ENCODE measurements at regions not wholly inside any gene's neighbourhood (a gene's known extent, or its start where the extent isn't known, plus 50 kb on each side); places are given as distances from the start of the nearest gene placed in this dataset.

GRCh38 chr7:146002008-146002407 lies 114.6 kb upstream of the CNTNAP2 start:
- no peak overlapping the region for H3K27ac Mint-ChIP-seq
- DNase-seq (no peak), ATAC-seq (no peak)
- H3K36me3 Mint-ChIP-seq (ENCODE audit: low read depth) = no peaks in the 10 kb centered on the region
- no peaks in the 10 kb centered on the region for H3K9me3 ChIP-seq (ENCODE audit: control insufficient read depth, low read length, poor library complexity, severe bottlenecking)
- H3K27me3 Mint-ChIP-seq = no peaks in the 10 kb centered on the region
- no peak overlapping the region for H3K4me3 Mint-ChIP-seq
- H3K4me1 Mint-ChIP-seq = no peaks in the 10 kb centered on the region

- DNase-seq (no peak), ATAC-seq (no peak)
- Mint-ChIP-seq H3K36me3 (ENCODE audit: low read depth) (no peaks in the 10 kb centered on the region), H3K4me3 (no peak overlapping the region), H3K4me1 (no peaks in the 10 kb centered on the region), H3K27me3 (no peaks in the 10 kb centered on the region), H3K27ac (no peak overlapping the region)
- no peaks in the 10 kb centered on the region for H3K9me3 ChIP-seq (ENCODE audit: control insufficient read depth, low read length, poor library complexity, severe bottlenecking)
Observed at GRCh38 chr7:146000882-146001281, 115.7 kb upstream of the CNTNAP2 start.

- H3K9me3 ChIP-seq (ENCODE audit: control insufficient read depth, low read length, poor library complexity, severe bottlenecking) = no peaks in the 10 kb centered on the region
- H3K27ac Mint-ChIP-seq = no peak overlapping the region
- DNase-seq = no peak
- H3K4me1 Mint-ChIP-seq = no peaks in the 10 kb centered on the region
- no peak for ATAC-seq
- H3K27me3 Mint-ChIP-seq = no peaks in the 10 kb centered on the region
- H3K36me3 Mint-ChIP-seq (ENCODE audit: low read depth) = no peaks in the 10 kb centered on the region
- no peak overlapping the region for H3K4me3 Mint-ChIP-seq
Observed at GRCh38 chr7:145989469-145989868, 127.1 kb upstream of the CNTNAP2 start.

- Mint-ChIP-seq H3K4me1 (no peaks in the 10 kb centered on the region), H3K36me3 (ENCODE audit: low read depth) (no peaks in the 10 kb centered on the region), H3K27ac (no peak overlapping the region), H3K4me3 (no peak overlapping the region), H3K27me3 (no peaks in the 10 kb centered on the region)
- DNase-seq (no peak), ATAC-seq (no peak)
- no peaks in the 10 kb centered on the region for H3K9me3 ChIP-seq (ENCODE audit: control insufficient read depth, low read length, poor library complexity, severe bottlenecking)
Observed at GRCh38 chr7:145986248-145986874, 130.2 kb upstream of the CNTNAP2 start.

GRCh38 chr7:145978769-145979168 lies 137.8 kb upstream of the CNTNAP2 start:
- H3K27me3 Mint-ChIP-seq = no peaks in the 10 kb centered on the region
- no peaks in the 10 kb centered on the region for H3K4me1 Mint-ChIP-seq

GRCh38 chr7:145959981-145960380 lies 156.6 kb upstream of the CNTNAP2 start:
- ATAC-seq (no peak), DNase-seq (no peak)
- no peaks in the 10 kb centered on the region for H3K9me3 ChIP-seq (ENCODE audit: control insufficient read depth, low read length, poor library complexity, severe bottlenecking)
- Mint-ChIP-seq H3K4me1 (no peaks in the 10 kb centered on the region), H3K27ac (no peak overlapping the region), H3K27me3 (no peaks in the 10 kb centered on the region), H3K4me3 (no peak overlapping the region), H3K36me3 (ENCODE audit: low read depth) (no peaks in the 10 kb centered on the region)

More at GRCh38 chr7:145978769-145979168, 137.8 kb upstream of the CNTNAP2 start:
- ATAC-seq (no peak), DNase-seq (no peak)
- H3K36me3 Mint-ChIP-seq (ENCODE audit: low read depth) = no peaks in the 10 kb centered on the region
- no peak overlapping the region for H3K27ac Mint-ChIP-seq
- H3K9me3 ChIP-seq (ENCODE audit: control insufficient read depth, low read length, poor library complexity, severe bottlenecking) = no peaks in the 10 kb centered on the region
- no peak overlapping the region for H3K4me3 Mint-ChIP-seq

GRCh38 chr7:145957160-145957890 lies 159.3 kb upstream of the CNTNAP2 start:
- DNase-seq (no peak), ATAC-seq (no peak)
- no peaks in the 10 kb centered on the region for H3K9me3 ChIP-seq (ENCODE audit: control insufficient read depth, low read length, poor library complexity, severe bottlenecking)
- Mint-ChIP-seq H3K4me3 (no peak overlapping the region), H3K27me3 (no peaks in the 10 kb centered on the region), H3K36me3 (ENCODE audit: low read depth) (no peaks in the 10 kb centered on the region), H3K27ac (no peak overlapping the region), H3K4me1 (no peaks in the 10 kb centered on the region)

GRCh38 chr7:145951566-145951965 lies 165.0 kb upstream of the CNTNAP2 start:
- Mint-ChIP-seq H3K36me3 (ENCODE audit: low read depth) (no peaks in the 10 kb centered on the region), H3K4me3 (no peak overlapping the region), H3K4me1 (no peaks in the 10 kb centered on the region), H3K27ac (no peak overlapping the region), H3K27me3 (no peaks in the 10 kb centered on the region)
- DNase-seq (no peak), ATAC-seq (no peak)
- no peaks in the 10 kb centered on the region for H3K9me3 ChIP-seq (ENCODE audit: control insufficient read depth, low read length, poor library complexity, severe bottlenecking)

GRCh38 chr7:145928937-145929336 lies 187.7 kb upstream of the CNTNAP2 start:
- Mint-ChIP-seq H3K27me3 (no peaks in the 10 kb centered on the region), H3K27ac (no peak overlapping the region), H3K36me3 (ENCODE audit: low read depth) (no peaks in the 10 kb centered on the region), H3K4me1 (no peaks in the 10 kb centered on the region), H3K4me3 (no peak overlapping the region)
- DNase-seq (no peak), ATAC-seq (no peak)
- H3K9me3 ChIP-seq (ENCODE audit: control insufficient read depth, low read length, poor library complexity, severe bottlenecking) = no peaks in the 10 kb centered on the region

GRCh38 chr7:145919712-145920111 lies 196.9 kb upstream of the CNTNAP2 start:
- no peaks in the 10 kb centered on the region for H3K4me1 Mint-ChIP-seq
- ATAC-seq (no peak), DNase-seq (no peak)
- no peak overlapping the region for H3K27ac Mint-ChIP-seq
- no peaks in the 10 kb centered on the region for H3K36me3 Mint-ChIP-seq (ENCODE audit: low read depth)
- peaks cover 5% of the 10 kb centered on the region for H3K9me3 ChIP-seq (ENCODE audit: control insufficient read depth, low read length, poor library complexity, severe bottlenecking)
- H3K27me3 Mint-ChIP-seq = no peaks in the 10 kb centered on the region
- no peak overlapping the region for H3K4me3 Mint-ChIP-seq

GRCh38 chr7:145916776-145917175 lies 199.8 kb upstream of the CNTNAP2 start:
- DNase-seq (no peak), ATAC-seq (no peak)
- Mint-ChIP-seq H3K4me3 (no peak overlapping the region), H3K27me3 (no peaks in the 10 kb centered on the region), H3K36me3 (ENCODE audit: low read depth) (no peaks in the 10 kb centered on the region), H3K27ac (no peak overlapping the region), H3K4me1 (no peaks in the 10 kb centered on the region)
- peaks cover 2% of the 10 kb centered on the region for H3K9me3 ChIP-seq (ENCODE audit: control insufficient read depth, low read length, poor library complexity, severe bottlenecking)

- H3K4me3 Mint-ChIP-seq = no peak overlapping the region
- no peak for ATAC-seq
- no peak overlapping the region for H3K27ac Mint-ChIP-seq
- no peaks in the 10 kb centered on the region for H3K36me3 Mint-ChIP-seq (ENCODE audit: low read depth)
- no peak for DNase-seq
- H3K4me1 Mint-ChIP-seq = no peaks in the 10 kb centered on the region
- peaks cover 2% of the 10 kb centered on the region for H3K9me3 ChIP-seq (ENCODE audit: control insufficient read depth, low read length, poor library complexity, severe bottlenecking)
- H3K27me3 Mint-ChIP-seq = no peaks in the 10 kb centered on the region
Observed at GRCh38 chr7:145915679-145916078, 200.9 kb upstream of the CNTNAP2 start.

- no peaks in the 10 kb centered on the region for H3K36me3 Mint-ChIP-seq (ENCODE audit: low read depth)
- H3K9me3 ChIP-seq (ENCODE audit: control insufficient read depth, low read length, poor library complexity, severe bottlenecking) = no peaks in the 10 kb centered on the region
- DNase-seq = no peak
- no peak for ATAC-seq
- H3K27me3 Mint-ChIP-seq = no peaks in the 10 kb centered on the region
- H3K27ac Mint-ChIP-seq = no peak overlapping the region
- no peaks in the 10 kb centered on the region for H3K4me1 Mint-ChIP-seq
- no peak overlapping the region for H3K4me3 Mint-ChIP-seq
Observed at GRCh38 chr7:145909991-145910513, 206.5 kb upstream of the CNTNAP2 start.

- Mint-ChIP-seq H3K36me3 (ENCODE audit: low read depth) (no peaks in the 10 kb centered on the region), H3K27ac (no peak overlapping the region), H3K4me1 (no peaks in the 10 kb centered on the region), H3K4me3 (no peak overlapping the region), H3K27me3 (no peaks in the 10 kb centered on the region)
- DNase-seq (no peak), ATAC-seq (no peak)
- no peaks in the 10 kb centered on the region for H3K9me3 ChIP-seq (ENCODE audit: control insufficient read depth, low read length, poor library complexity, severe bottlenecking)
Observed at GRCh38 chr7:145903658-145904057, 212.9 kb upstream of the CNTNAP2 start.
